Muscle layer of colon (tissue), 2 donors: ENCODE measurements at regions not wholly inside any gene's neighbourhood (a gene's known extent, or its start where the extent isn't known, plus 50 kb on each side); places are given as distances from the start of the nearest gene placed in this dataset.

Source experiments
- H3K27ac ChIP-seq: one replicate; pipeline ENCODE4 v1.7.0; 2013; ENCODE audit warnings: low read depth, mild to moderate bottlenecking, low read length, moderate library complexity
- H3K27me3 ChIP-seq, 2 donors: one replicate each; pipeline ENCODE4 v1.7.0; 2013; ENCODE audit warnings: low read length in 2 of 2, mild to moderate bottlenecking in 2 of 2; ENCODE audit not compliant: insufficient read depth in 2 of 2, control insufficient read depth in 1 of 2
- H3K36me3 ChIP-seq: one replicate; pipeline ENCODE4 v1.7.0; 2013; ENCODE audit warnings: mild to moderate bottlenecking, low read length; ENCODE audit not compliant: insufficient read depth
- H3K4me1 ChIP-seq: one replicate; pipeline ENCODE4 v1.7.0; 2013; ENCODE audit warnings: mild to moderate bottlenecking, low read length; ENCODE audit not compliant: insufficient read depth
- H3K4me3 ChIP-seq, 2 donors: one replicate each; pipeline ENCODE4 v1.7.0; 2013; ENCODE audit warnings: low read length in 2 of 2, low read depth in 1 of 2, mild to moderate bottlenecking in 1 of 2, moderate library complexity in 1 of 2
- H3K9ac ChIP-seq: one replicate; pipeline ENCODE4 v1.7.0; 2013; ENCODE audit warnings: low read length
- H3K9me3 ChIP-seq: one replicate; pipeline ENCODE4 v1.7.0; 2013; ENCODE audit warnings: mild to moderate bottlenecking, low read length
- donor health status: abdominal sarcoma.
- donor health status: Adenocarcinoma of cecum.

DNA sequence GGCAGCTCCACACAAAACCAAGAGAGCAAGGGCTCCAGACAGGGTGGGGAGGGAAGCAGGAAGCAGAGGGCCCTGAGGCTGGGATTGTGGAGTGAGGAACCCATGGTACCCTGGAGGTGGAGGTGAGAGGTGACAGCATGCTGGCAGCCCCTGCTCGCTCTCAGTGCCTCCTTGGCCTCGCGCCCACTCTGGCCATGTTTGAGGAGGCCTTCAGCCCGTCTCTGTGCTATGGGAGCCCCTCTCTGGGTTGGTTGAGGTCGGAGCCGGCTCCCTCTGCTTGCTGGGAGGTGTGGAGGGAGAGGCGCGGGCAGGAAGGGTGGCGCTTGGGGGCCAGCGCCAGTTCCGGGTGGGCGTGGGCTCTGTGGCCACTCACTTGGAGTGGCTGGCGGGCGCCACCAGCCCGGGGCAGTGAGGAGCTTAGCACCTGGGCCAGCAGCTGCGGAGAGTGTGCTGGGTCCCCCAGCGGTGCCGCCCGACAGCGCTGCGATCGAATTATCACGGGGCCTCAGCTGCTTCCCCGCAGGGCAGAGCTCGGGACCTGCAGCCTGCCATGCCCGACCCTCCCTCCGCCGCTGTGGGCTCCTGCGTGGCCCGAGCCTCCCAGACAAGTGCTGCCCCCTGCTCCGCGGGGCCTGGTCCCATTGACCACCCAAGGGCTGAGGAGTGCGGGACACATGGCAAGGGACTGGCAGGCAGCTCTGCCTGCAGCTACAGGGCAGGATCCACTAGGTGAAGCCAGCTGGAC, 196.0 kb downstream of the DACT1 start:
- peaks cover 12% of the 10 kb centered on the region for H3K4me1 ChIP-seq
- H3K4me3 ChIP-seq = no peak overlapping the region
- H3K27ac ChIP-seq = no peak overlapping the region
- no peaks in the 10 kb centered on the region for H3K9me3 ChIP-seq
- no peaks in the 10 kb centered on the region for H3K36me3 ChIP-seq
- no peak overlapping the region for H3K9ac ChIP-seq
- H3K27me3 ChIP-seq = no peaks in the 10 kb centered on the region

DNA sequence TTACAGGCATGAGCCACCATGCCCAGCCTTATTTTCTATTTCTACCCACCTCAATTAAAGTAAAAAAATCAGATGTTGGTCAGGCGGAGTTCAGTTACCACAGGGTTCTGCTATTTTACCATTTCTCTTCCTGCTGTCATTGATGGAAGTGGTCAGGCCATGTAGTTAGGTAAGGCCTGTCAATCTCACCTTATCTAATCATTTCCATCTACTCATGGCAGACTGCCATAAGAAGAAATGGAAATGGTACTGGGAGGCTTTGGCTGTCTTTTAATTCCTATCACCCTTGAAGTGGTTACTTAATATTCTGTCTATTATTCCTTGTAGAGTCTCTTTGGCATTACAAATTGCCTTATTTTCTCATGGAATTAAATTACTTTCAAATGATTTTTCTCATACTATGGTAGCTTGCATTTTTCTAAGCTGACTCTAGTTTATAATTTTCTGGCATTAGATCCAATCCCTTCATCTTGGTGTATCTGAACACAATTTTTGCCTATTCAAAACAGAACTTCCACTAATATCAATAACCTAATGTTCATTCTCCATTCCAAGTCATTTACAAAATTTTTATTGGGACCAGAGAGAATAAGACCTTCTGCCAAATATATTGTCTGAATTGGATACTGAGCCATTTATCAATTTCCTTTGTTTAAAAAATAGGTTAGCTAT, 198.7 kb downstream of the DACT1 start:
- peaks cover 20% of the 10 kb centered on the region for H3K4me1 ChIP-seq
- no peak overlapping the region for H3K4me3 ChIP-seq
- H3K36me3 ChIP-seq = no peaks in the 10 kb centered on the region
- H3K27ac ChIP-seq = no peak overlapping the region
- no peak overlapping the region for H3K9ac ChIP-seq
- H3K27me3 ChIP-seq = no peaks in the 10 kb centered on the region
- no peaks in the 10 kb centered on the region for H3K9me3 ChIP-seq

DNA sequence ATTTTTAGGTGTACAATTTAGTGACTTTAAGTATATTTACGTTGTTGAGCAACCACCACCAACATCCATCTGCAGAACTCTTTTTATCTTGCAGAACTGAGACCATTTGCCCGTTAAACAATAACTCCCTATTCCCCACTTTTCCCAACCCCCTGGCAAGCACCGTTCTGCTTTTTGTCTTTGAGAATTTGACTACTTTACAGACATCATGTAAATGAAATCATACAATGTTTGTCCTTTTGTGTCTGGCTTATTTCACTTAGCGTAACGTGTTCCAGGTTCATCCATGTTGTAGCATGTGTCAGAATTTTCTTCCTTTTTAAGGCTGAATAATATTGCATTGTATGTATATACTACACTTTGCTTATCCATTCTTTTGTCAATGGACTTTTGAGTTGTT, 201.5 kb downstream of the DACT1 start:
- Histone ChIP-seq H3K27ac (no peak overlapping the region), H3K4me3 (no peak overlapping the region), H3K9ac (no peak overlapping the region), H3K36me3 (no peaks in the 10 kb centered on the region), H3K27me3 (no peaks in the 10 kb centered on the region), H3K4me1 (peaks cover 8% of the 10 kb centered on the region), H3K9me3 (no peaks in the 10 kb centered on the region)

DNA sequence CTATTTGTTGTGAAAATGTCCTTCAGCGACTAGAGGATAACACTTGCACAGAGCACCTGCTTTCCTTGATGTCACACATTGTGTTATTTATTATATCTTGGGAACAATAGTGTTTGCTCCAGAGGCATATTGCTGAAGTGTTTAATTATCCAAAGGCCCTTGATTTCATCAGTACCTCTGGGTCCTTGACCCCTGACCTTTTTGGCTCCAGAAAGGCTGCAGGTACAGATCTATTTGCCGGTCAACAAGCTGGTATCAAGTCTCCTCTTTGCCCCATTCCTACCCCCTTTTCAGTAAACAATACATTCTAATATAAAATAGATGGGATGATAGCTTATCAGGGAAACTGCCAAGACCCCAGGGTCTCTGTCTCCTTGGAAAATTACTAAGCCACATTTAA, 206.8 kb downstream of the DACT1 start:
- Histone ChIP-seq H3K4me3 (no peak overlapping the region), H3K4me1 (peaks cover 2% of the 10 kb centered on the region), H3K27ac (no peak overlapping the region), H3K9me3 (no peaks in the 10 kb centered on the region), H3K27me3 (no peaks in the 10 kb centered on the region), H3K36me3 (no peaks in the 10 kb centered on the region), H3K9ac (no peak overlapping the region)

DNA sequence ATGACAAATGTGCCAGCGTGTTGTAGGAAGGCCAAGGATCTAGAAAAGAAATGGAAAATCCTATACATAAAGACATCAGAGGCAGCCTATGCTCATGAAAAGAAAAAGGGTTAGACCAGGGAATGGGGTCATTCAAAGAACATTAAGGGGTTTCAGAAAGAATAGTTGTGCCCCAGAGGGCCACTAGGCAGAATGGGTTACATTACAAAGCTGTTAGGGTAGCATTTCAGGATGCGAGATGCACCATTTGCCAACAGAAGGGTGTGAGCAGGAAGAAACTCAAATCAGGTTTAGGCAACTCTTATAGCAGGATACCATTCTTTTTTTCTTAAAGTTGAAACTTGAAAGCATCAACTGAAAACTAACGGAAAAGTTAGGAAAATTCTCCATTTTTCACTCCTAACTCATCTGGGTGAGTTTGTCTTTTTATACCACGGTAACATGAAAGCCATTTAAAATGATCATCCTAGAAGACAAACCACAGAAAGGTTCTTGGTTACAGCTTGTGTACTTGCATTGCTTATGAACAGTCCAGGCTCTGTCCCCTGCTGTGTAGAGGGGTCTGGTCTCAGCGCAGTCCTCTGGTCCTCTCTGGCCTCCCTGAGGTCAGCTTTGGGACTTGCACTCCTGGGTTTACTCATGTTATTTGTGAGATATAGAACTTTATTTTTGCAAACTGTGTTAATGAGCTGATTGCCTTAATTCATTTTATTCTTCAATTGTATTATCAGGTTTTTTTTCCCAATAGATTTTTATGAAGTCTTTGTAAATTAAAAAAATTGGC, 209.1 kb downstream of the DACT1 start:
- Histone ChIP-seq H3K4me3 (no peak overlapping the region), H3K4me1 (no peaks in the 10 kb centered on the region), H3K9me3 (no peaks in the 10 kb centered on the region), H3K36me3 (no peaks in the 10 kb centered on the region), H3K27me3 (no peaks in the 10 kb centered on the region), H3K9ac (no peak overlapping the region), H3K27ac (no peak overlapping the region)

DNA sequence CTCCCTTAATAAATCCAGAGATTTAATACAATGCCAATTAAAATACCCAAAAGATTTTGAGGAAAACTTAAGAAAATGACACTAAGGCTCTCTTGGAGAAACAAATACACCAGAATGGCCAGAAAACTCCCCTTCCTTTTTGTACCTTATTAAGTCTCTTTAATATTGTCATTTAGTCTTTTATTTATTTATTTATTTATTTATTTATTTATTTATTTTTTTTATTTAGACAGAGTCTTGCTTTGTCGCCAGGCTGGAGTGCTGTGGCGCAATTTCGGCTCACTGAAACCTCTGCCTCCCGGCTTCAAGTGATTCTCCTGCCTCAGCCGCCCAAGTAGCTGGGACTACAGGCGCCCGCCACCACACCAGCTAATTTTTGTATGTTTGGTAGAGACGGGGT, 210.6 kb downstream of the DACT1 start:
- no peak overlapping the region for H3K4me3 ChIP-seq
- no peaks in the 10 kb centered on the region for H3K27me3 ChIP-seq
- H3K36me3 ChIP-seq = no peaks in the 10 kb centered on the region
- H3K9me3 ChIP-seq = no peaks in the 10 kb centered on the region
- H3K4me1 ChIP-seq = no peaks in the 10 kb centered on the region
- H3K9ac ChIP-seq = no peak overlapping the region
- no peak overlapping the region for H3K27ac ChIP-seq

DNA sequence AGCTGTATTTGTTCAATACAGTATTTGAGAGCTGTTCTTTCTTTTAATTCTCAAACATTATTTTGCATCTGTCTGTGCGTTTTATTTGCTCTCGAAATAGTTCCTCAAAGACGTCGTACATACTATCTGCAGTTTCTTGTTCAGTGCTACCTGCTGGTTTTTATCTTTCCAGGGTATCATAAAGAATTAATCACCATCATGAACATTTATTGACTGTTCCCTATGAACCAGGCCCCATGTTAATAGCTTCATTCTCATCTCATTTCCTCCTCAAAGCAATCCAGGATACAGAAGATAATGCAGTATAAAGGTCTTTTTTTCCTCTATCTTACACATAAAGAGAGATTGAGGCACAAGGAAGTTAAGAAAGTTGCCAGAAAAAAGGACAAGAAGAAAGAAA, 211.8 kb downstream of the DACT1 start:
- Histone ChIP-seq H3K9ac (no peak overlapping the region), H3K27me3 (no peaks in the 10 kb centered on the region), H3K27ac (no peak overlapping the region), H3K4me1 (no peaks in the 10 kb centered on the region), H3K4me3 (no peak overlapping the region), H3K36me3 (no peaks in the 10 kb centered on the region), H3K9me3 (no peaks in the 10 kb centered on the region)

DNA sequence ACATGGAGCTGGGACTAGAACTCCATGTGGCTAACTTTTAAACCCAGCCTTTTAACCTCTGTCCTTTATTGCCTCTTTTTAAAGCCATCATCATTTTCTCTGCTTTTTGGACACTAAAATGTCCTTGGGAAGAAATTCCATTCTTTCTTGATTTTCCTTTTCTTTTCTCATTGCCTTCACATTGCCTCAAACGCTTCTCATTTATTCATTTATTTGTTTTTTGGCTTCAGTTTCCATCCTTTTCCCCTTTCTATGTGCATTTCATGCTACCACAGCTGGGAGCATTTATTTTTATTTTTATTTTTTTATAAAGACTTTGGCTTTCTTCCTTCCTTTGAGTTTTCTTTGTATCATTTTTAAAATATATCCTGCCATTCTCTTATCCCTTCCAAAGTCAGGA, 212.2 kb downstream of the DACT1 start:
- Histone ChIP-seq H3K9ac (no peak overlapping the region), H3K4me1 (no peaks in the 10 kb centered on the region), H3K4me3 (no peak overlapping the region), H3K36me3 (no peaks in the 10 kb centered on the region), H3K27ac (no peak overlapping the region), H3K9me3 (no peaks in the 10 kb centered on the region), H3K27me3 (no peaks in the 10 kb centered on the region)

DNA sequence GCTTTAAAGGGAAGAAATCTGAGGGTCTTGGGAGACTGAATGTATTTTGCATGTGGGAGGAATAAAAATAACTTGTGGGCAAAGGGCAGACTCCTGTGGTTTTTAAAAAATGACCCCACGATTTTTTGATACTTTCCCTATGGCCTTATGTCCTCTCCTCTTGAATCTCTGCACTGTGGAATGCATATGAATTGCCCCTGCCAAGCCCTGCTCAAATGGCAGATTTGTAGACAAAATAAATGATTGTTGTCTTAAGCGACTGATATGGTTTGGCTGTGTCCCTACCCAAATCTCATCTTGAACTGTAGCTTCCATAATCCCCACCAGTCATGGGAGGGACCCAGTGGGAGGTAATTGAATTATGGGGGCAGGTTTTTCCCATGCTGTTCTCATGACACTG, 223.8 kb downstream of the DACT1 start:
- H3K27ac ChIP-seq = no peak overlapping the region
- H3K9me3 ChIP-seq = no peaks in the 10 kb centered on the region
- no peaks in the 10 kb centered on the region for H3K4me1 ChIP-seq
- no peaks in the 10 kb centered on the region for H3K36me3 ChIP-seq
- H3K9ac ChIP-seq = no peak overlapping the region
- no peaks in the 10 kb centered on the region for H3K27me3 ChIP-seq
- H3K4me3 ChIP-seq = no peak overlapping the region

DNA sequence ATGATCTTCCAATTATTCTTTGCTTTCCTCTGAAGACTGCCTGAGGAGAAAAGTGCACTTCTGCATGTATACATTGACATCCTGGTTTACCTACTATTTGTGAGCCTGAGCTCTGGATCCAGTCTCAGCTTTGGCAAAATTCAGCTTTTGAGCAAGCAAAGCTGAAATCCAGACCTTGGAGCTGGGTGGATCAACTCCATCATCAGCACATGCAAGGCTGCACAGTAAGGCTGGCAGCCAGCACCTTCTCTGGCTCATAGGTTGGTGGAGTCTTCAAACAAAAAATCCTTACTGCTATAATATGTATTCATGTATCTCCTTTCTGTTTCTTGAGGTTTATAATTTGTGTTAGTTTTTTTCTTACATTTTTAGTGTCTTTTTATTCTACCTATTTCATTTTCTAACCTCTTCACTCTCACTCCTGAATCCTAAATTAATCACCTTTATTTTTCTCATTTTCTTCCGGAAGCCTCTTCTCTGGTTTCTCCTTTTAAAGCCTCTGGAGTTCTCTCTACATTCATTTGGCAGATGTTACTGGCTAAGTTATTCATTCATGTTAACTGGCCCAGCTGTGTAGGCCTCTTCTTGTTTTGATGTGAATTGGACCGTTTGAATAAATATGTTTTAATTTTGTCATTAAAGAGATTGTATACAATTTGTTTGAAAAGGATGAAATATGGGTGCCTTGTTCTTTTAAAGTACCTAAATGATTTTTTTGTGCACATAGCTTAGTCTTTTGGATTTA, 224.8 kb downstream of the DACT1 start:
- no peak overlapping the region for H3K4me3 ChIP-seq
- H3K9me3 ChIP-seq = no peaks in the 10 kb centered on the region
- H3K27ac ChIP-seq = no peak overlapping the region
- H3K27me3 ChIP-seq = no peaks in the 10 kb centered on the region
- no peaks in the 10 kb centered on the region for H3K4me1 ChIP-seq
- no peak overlapping the region for H3K9ac ChIP-seq
- H3K36me3 ChIP-seq = no peaks in the 10 kb centered on the region

DNA sequence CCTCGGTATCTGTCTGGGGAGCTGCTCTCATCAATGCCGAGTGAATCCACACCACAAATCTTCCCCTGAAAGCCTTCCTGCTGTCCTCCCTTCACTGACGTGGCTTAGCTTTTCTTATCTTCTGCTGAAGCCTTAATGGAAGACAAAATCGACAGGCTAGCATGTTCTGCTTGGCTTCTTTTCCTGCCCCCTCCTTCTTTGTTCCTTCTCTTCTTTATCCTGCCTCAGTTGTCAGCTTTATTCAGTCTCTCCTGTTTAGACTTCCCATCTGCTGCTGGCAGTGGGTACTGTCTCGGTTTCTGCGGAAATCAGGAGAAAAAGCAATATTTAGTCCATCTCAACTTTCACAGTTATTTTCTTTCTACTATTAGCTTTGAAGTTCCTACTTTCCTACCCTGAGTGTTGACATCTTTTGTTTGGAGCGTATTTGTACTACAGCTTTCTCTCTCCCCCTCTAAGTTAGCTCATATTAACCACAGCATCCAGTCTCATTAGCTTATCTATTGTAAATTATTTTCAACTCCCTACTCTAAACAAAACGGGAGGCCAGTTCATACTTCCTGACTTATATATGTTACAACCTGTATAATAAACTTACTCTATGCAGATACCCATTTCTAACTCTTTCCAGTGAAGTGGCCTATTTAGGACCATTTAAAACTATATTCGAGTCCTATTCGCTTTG, 226.0 kb downstream of the DACT1 start:
- no peak overlapping the region for H3K27ac ChIP-seq
- no peak overlapping the region for H3K9ac ChIP-seq
- H3K4me1 ChIP-seq = no peaks in the 10 kb centered on the region
- H3K27me3 ChIP-seq = no peaks in the 10 kb centered on the region
- H3K9me3 ChIP-seq = no peaks in the 10 kb centered on the region
- H3K36me3 ChIP-seq = no peaks in the 10 kb centered on the region
- H3K4me3 ChIP-seq = no peak overlapping the region
